H1 (cell line): ENCODE measurements at regions not wholly inside any gene's neighbourhood (a gene's known extent, or its start where the extent isn't known, plus 50 kb on each side); places are given as distances from the start of the nearest gene placed in this dataset.
"Not testable (repeated sequence)": the region's sequence is repeated elsewhere in the genome, so short reads cannot be mapped to it uniquely, and the experiment has no call there.

Experiments
- CTCF ChIA-PET: fragments of 300-600 bp; sonication (Branson Sonifier 250); formaldehyde crosslinking; loops from one replicate; lab custom pipeline; 2021; ENCODE audit not compliant: partially characterized antibody; lab: Charles Lee
- POLR2A ChIA-PET: fragments of 300-600 bp; sonication (Branson Sonifier 250); formaldehyde crosslinking; loops from one replicate; lab custom pipeline; 2021; ENCODE audit warnings: inconsistent platforms; ENCODE audit not compliant: partially characterized antibody; lab: Charles Lee
- DNase-seq, 2 experiments: peaks; one replicate each; pipeline versions ENCODE4 v3.0.0 to v3.0.0-alpha.2; 2010 to 2022; ENCODE audit warnings: low spot score in 2 of 2, low read depth in 1 of 2, mixed read lengths in 1 of 2
- FAIRE-seq: peaks from 2 replicates; lab custom pipeline; 2011; peaks lifted over from hg19 to GRCh38; lab: Jason Lieb, UNC
- H2AFZ ChIP-seq: 2 replicates; pipeline ENCODE4 v1.8.1; 2012; ENCODE audit warnings: low read length, inconsistent platforms
- H2AK5ac ChIP-seq: 2 replicates; pipeline ENCODE4 v1.6.1; 2013; ENCODE audit warnings: low read depth, low read length
- H2BK120ac ChIP-seq: replicated peaks from 2 replicates; pipeline ENCODE3; 2013; ENCODE audit warnings: low read depth, low read length, inconsistent platforms
- H2BK12ac ChIP-seq: 2 replicates; pipeline ENCODE4 v1.6.1; 2013; ENCODE audit warnings: low read depth, low read length
- H2BK15ac ChIP-seq: 2 replicates; pipeline ENCODE4 v1.6.1; 2013; ENCODE audit warnings: low read length
- H2BK20ac ChIP-seq: 2 replicates; pipeline ENCODE4 v1.6.1; 2013; ENCODE audit warnings: low read length
- H2BK5ac ChIP-seq: 2 replicates; pipeline ENCODE4 v1.6.1; 2013; ENCODE audit warnings: low read depth, low read length
- H3K14ac ChIP-seq: 2 replicates; pipeline ENCODE4 v1.6.1; 2013; ENCODE audit warnings: inconsistent platforms; ENCODE audit not compliant: insufficient read length
- H3K18ac ChIP-seq: 2 replicates; pipeline ENCODE4 v1.6.1; 2013; ENCODE audit warnings: low read length; ENCODE audit errors: extremely low read depth
- H3K23ac ChIP-seq: 2 replicates; pipeline ENCODE4 v1.6.1; 2013; ENCODE audit warnings: inconsistent platforms; ENCODE audit not compliant: insufficient read length
- H3K23me2 ChIP-seq: 2 replicates; pipeline ENCODE4 v1.6.1; 2013; ENCODE audit warnings: low read depth, low read length
- H3K27ac ChIP-seq: 2 replicates; pipeline ENCODE4 v1.6.1; 2011; ENCODE audit warnings: low read depth, low read length, inconsistent platforms
- H3K27me3 ChIP-seq, 4 experiments: replicated peaks in 1 of 4; 1 replicate in 1 of 4; 2 replicates in 3 of 4; pipeline versions ENCODE4 v1.6.1 to v1.8.1; 2011 to 2013; ENCODE audit warnings: low read length in 3 of 4, mild to moderate bottlenecking in 3 of 4, inconsistent platforms in 2 of 4, mixed read lengths in 2 of 4, moderate library complexity in 1 of 4; ENCODE audit not compliant: control insufficient read depth in 3 of 4, insufficient read depth in 3 of 4; ENCODE audit errors: extremely low read depth in 1 of 4
- H3K36me3 ChIP-seq, 4 experiments: 2 replicates each; pipeline versions ENCODE4 v1.6.1 to v1.8.1; 2011 to 2013; ENCODE audit warnings: mild to moderate bottlenecking in 4 of 4, low read length in 3 of 4, moderate library complexity in 2 of 4, control low read depth in 1 of 4, inconsistent platforms in 1 of 4; ENCODE audit not compliant: insufficient read depth in 4 of 4, control insufficient read depth in 2 of 4
- H3K4ac ChIP-seq: replicated peaks from 2 replicates; pipeline ENCODE3; 2013; ENCODE audit warnings: low read length, low read depth, mixed read lengths, inconsistent platforms; ENCODE audit not compliant: insufficient read length
- H3K4me1 ChIP-seq, 4 experiments: replicated peaks in 1 of 4; 1 replicate in 1 of 4; 2 replicates in 3 of 4; pipeline versions ENCODE4 v1.6.1 to v1.8.1; 2011 to 2013; ENCODE audit warnings: low read length in 3 of 4, inconsistent platforms in 2 of 4, mixed read lengths in 1 of 4; ENCODE audit not compliant: insufficient read depth in 4 of 4, control insufficient read depth in 3 of 4
- H3K4me2 ChIP-seq, 2 experiments: 2 replicates each; pipeline versions ENCODE4 v1.6.1 to v1.8.1; 2011 to 2013; ENCODE audit warnings: low read depth in 2 of 2, low read length in 2 of 2, control low read depth in 1 of 2, inconsistent platforms in 1 of 2, mild to moderate bottlenecking in 1 of 2; ENCODE audit not compliant: insufficient read depth in 1 of 2
- H3K4me3 ChIP-seq, 4 experiments: fragments of 200-600, 300-600 bp in 1 of 4; sonication (generic), shearing (Covaris generic), sonication (Bioruptor Twin) in 1 of 4; 2 replicates each; pipeline versions ENCODE4 v1.5.1 to v1.8.1; 2011 to 2016; ENCODE audit warnings: low read length in 4 of 4, low read depth in 3 of 4, control low read depth in 2 of 4, inconsistent platforms in 2 of 4, mild to moderate bottlenecking in 2 of 4, mixed read lengths in 1 of 4, moderate library complexity in 1 of 4; ENCODE audit not compliant: insufficient read depth in 2 of 4; ENCODE audit errors: extremely low read depth in 1 of 4
- H3K56ac ChIP-seq: replicated peaks from 2 replicates; pipeline ENCODE3; 2013; ENCODE audit warnings: low read depth, mild to moderate bottlenecking, mixed read lengths, low read length, inconsistent platforms; ENCODE audit not compliant: insufficient read length
- H3K79me1 ChIP-seq: 2 replicates; pipeline ENCODE4 v1.6.1; 2013; ENCODE audit warnings: low read depth, low read length, control low read depth
- H3K79me2 ChIP-seq, 2 experiments: 2 replicates each; pipeline versions ENCODE4 v1.6.1 to v1.8.1; 2012 to 2013; ENCODE audit warnings: low read length in 2 of 2, mild to moderate bottlenecking in 2 of 2, inconsistent platforms in 1 of 2; ENCODE audit not compliant: insufficient read depth in 2 of 2, control insufficient read depth in 1 of 2
- H3K9ac ChIP-seq, 4 experiments: replicated peaks in 1 of 4; 1 replicate in 1 of 4; 2 replicates in 3 of 4; pipeline versions ENCODE4 v1.6.1 to v1.8.1; 2011 to 2013; ENCODE audit warnings: low read depth in 3 of 4, low read length in 3 of 4, control low read depth in 2 of 4, mild to moderate bottlenecking in 2 of 4, moderate library complexity in 2 of 4, inconsistent platforms in 1 of 4; ENCODE audit errors: extremely low read depth in 1 of 4
- H3K9me3 ChIP-seq, 2 experiments: 2 replicates each; pipeline versions ENCODE4 v1.6.1 to v1.8.1; 2012 to 2013; ENCODE audit warnings: mild to moderate bottlenecking in 2 of 2, moderate library complexity in 2 of 2, control low read depth in 1 of 2, inconsistent platforms in 1 of 2, low read depth in 1 of 2, low read length in 1 of 2, mixed read lengths in 1 of 2; ENCODE audit not compliant: insufficient read depth in 2 of 2
- H4K20me1 ChIP-seq, 2 experiments: replicated peaks in 1 of 2; 2 replicates each; pipeline versions ENCODE3 to v1.8.1; 2011 to 2013; ENCODE audit warnings: inconsistent platforms in 2 of 2, low read length in 2 of 2, mild to moderate bottlenecking in 1 of 2; ENCODE audit not compliant: insufficient read depth in 2 of 2, control insufficient read depth in 1 of 2
- H4K5ac ChIP-seq: 2 replicates; pipeline ENCODE4 v1.6.1; 2013; ENCODE audit warnings: low read length, low read depth, mixed read lengths, inconsistent platforms; ENCODE audit not compliant: insufficient read length
- H4K8ac ChIP-seq: 2 replicates; pipeline ENCODE4 v1.8.0; 2013; ENCODE audit warnings: mild to moderate bottlenecking, moderate library complexity, low read length, inconsistent platforms; ENCODE audit not compliant: insufficient read depth; ENCODE audit errors: extremely low read depth
- H4K91ac ChIP-seq: replicated peaks from 2 replicates; pipeline ENCODE3; 2013; ENCODE audit warnings: low read length, mixed read lengths, inconsistent platforms; ENCODE audit not compliant: insufficient read length
- WGBS, 2 experiments: shearing (Covaris generic) in 1 of 2; methylation state at CpG; one replicate each; pipeline versions ENCODE4 v1.1.6 to v1.1.7; 2013 to 2015; ENCODE audit warnings: low lambda C conversion rate in 2 of 2, mixed read lengths in 2 of 2, inconsistent platforms in 1 of 2, low coverage in 1 of 2, missing lambda C conversion rate in 1 of 2; ENCODE audit not compliant: insufficient replicate concordance in 2 of 2, insufficient coverage in 1 of 2, insufficient read length in 1 of 2; ENCODE audit errors: extremely low coverage in 1 of 2, missing lambda C conversion rate in 1 of 2; 5-methylcytosine and 5-hydroxymethylcytosine counted together

DNA sequence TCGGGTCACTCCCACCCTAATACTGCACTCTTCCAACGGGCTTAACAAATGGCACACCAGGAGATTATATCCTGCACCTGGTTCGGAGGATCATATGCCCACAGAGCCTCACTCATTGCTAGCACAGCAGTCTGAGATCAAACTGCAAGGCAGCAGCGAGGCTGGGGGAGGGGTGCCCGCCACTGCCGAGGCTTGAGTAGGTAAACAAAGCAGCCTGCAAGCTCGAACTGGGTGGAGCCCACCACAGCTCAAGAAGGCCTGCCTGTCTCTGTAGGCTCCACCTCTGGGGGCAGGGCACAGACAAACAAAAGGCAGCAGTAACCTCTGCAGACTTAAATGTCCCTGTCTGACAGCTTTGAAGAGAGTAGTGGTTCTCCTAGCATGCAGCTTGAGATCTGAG is 73.7 kb downstream of the MTNR1B start:
- FAIRE-seq, POLR2A ChIA-PET: not testable (repeated sequence)

More for the DNA sequence above, 73.7 kb downstream of the MTNR1B start:
- H2BK12ac ChIP-seq, H3K4me1 ChIP-seq, H2BK20ac ChIP-seq, H2AK5ac ChIP-seq, H3K27me3 ChIP-seq, H3K23me2 ChIP-seq, H3K18ac ChIP-seq, H3K4me3 ChIP-seq, H3K27ac ChIP-seq, H3K36me3 ChIP-seq, H3K23ac ChIP-seq, H3K79me2 ChIP-seq, H3K56ac ChIP-seq, H3K14ac ChIP-seq, H4K5ac ChIP-seq, H3K4me2 ChIP-seq, H3K4ac ChIP-seq, H4K20me1 ChIP-seq, H4K8ac ChIP-seq, CTCF ChIA-PET, H3K9ac ChIP-seq, H2BK5ac ChIP-seq, H2BK120ac ChIP-seq, H4K91ac ChIP-seq, DNase-seq, H3K79me1 ChIP-seq, H2BK15ac ChIP-seq, H2AFZ ChIP-seq: not testable (repeated sequence)
- 94% methylated on average over 7 of the region's 7 CpGs; no CpG with 5 or more reads in 1 of the 2 experiments for whole genome bisulfite sequencing, 2 experiments
- H3K9me3 ChIP-seq: peaks cover 14 to 17% of the 10 kb centered on the region in 2 experiments; a peak in 3 of 4 replicates
